ENCODE measurements at regions not wholly inside any gene's neighbourhood (a gene's known extent, or its start where the extent isn't known, plus 50 kb on each side); places are given as distances from the start of the nearest gene placed in this dataset.

DNA sequence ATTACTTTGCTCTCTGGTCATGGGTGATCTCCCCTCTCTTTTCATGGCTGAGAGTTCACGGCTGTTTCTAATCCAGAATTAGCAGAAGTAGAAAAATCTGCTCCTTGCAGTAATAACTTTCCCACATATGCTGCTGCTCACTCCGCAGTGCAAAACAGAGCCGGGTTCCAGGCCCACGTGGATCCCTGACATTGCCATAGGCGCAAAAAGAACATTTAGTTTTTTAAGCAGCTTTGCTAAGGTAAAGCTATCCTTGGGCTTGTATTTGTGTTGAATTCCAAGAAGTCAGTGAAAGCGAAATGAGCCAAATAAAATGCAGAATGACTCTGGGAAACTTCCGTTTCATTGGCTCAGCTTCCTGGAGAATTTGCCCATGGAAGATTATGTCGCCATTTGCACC lies 633.7 kb upstream of the SUCLG2 start:
- WGBS, result 86% methylated on average over 8 of the region's 8 CpGs
- H2BK5ac ChIP-seq (ENCODE audit: low read depth, low read length, poor library complexity, severe bottlenecking), result no peak overlapping the region
- no peak for DNase-seq

DNA sequence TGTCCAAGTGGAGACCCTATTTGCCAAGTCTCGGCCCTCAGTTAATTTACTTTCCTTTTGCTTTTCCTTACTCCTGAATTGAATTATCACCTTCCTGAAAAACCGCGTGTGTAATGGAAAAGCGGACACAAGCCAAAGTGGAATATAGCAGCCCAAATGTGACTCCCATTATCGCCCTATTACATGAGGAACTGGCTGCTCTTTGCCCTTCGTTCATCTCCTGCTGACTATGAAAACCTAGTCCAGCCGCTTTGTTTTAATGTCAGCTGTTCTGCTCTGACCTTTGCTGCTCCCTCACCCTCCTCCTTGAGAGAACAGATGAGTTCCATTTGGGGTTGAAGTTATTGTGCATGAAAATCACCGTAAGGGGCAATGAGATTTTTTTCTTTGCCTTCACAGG lies 632.7 kb upstream of the SUCLG2 start:
- Histone ChIP-seq H4K91ac (ENCODE audit: low read length) (no peak overlapping the region), H2AK5ac (ENCODE audit: low read length, severe bottlenecking) (no peak overlapping the region), H3K27ac (ENCODE audit: low read length, poor library complexity, severe bottlenecking) (no peak overlapping the region), H3K4me1 (ENCODE audit: control insufficient read depth, insufficient read depth, low read depth, low read length) (no peaks in the 10 kb centered on the region), H2BK15ac (ENCODE audit: low read depth, poor library complexity, severe bottlenecking) (no peak overlapping the region), H3K18ac (ENCODE audit: low read depth in 1 of 2, low read length in 2 of 2) (no peak overlapping the region), H3K36me3 (ENCODE audit: control insufficient read depth in 1 of 2, insufficient read depth in 2 of 2, low read depth in 1 of 2, low read length in 2 of 2) (no peaks in the 10 kb centered on the region), H2AFZ (ENCODE audit: low read depth, low read length) (no peak overlapping the region), H3K4me3 (ENCODE audit: insufficient read depth in 1 of 2, low read depth in 1 of 2, low read length in 2 of 2) (no peak overlapping the region), H3K14ac (ENCODE audit: low read length in 2 of 2) (no peak overlapping the region), H3K27me3 (ENCODE audit: control insufficient read depth in 1 of 2, insufficient read depth in 1 of 2, low read length in 2 of 2) (no peaks in the 10 kb centered on the region), H3K79me1 (replicated peaks; ENCODE audit: low read length, poor library complexity, severe bottlenecking) (no peaks in the 10 kb centered on the region), H2BK5ac (ENCODE audit: low read depth, low read length, poor library complexity, severe bottlenecking) (peak overlapping the region; percentile 25), H3K23ac (ENCODE audit: low read length in 2 of 2) (no peak overlapping the region), H3K9me3 (ENCODE audit: control insufficient read depth, low read length) (no peaks in the 10 kb centered on the region), H2BK120ac (ENCODE audit: low read depth, low read length) (no peak overlapping the region), H3K4ac (ENCODE audit: low read depth in 1 of 2, low read length in 2 of 2) (no peak overlapping the region), H2BK12ac (ENCODE audit: low read length in 2 of 2) (no peak overlapping the region), H4K8ac (ENCODE audit: low read length) (no peak overlapping the region), H3K9ac (ENCODE audit: low read length) (no peak overlapping the region), H3K4me2 (ENCODE audit: low read length, poor library complexity, severe bottlenecking) (no peak overlapping the region)
- DNase-seq, result no peak
- 82% methylated on average over 8 of the region's 8 CpGs for WGBS

More for the DNA sequence above, 633.7 kb upstream of the SUCLG2 start:
- Histone ChIP-seq H3K9me3 (ENCODE audit: control insufficient read depth, low read length) (peaks cover 3% of the 10 kb centered on the region), H3K4me2 (ENCODE audit: low read length, poor library complexity, severe bottlenecking) (no peak overlapping the region), H3K14ac (ENCODE audit: low read length in 2 of 2) (no peak overlapping the region), H3K36me3 (ENCODE audit: control insufficient read depth in 1 of 2, insufficient read depth in 2 of 2, low read depth in 1 of 2, low read length in 2 of 2) (no peaks in the 10 kb centered on the region), H3K4ac (ENCODE audit: low read depth in 1 of 2, low read length in 2 of 2) (no peak overlapping the region), H3K27me3 (ENCODE audit: control insufficient read depth in 1 of 2, insufficient read depth in 1 of 2, low read length in 2 of 2) (no peaks in the 10 kb centered on the region), H2AFZ (ENCODE audit: low read depth, low read length) (no peak overlapping the region), H3K18ac (ENCODE audit: low read depth in 1 of 2, low read length in 2 of 2) (no peak overlapping the region), H2BK120ac (ENCODE audit: low read depth, low read length) (no peak overlapping the region), H2AK5ac (ENCODE audit: low read length, severe bottlenecking) (no peak overlapping the region), H4K8ac (ENCODE audit: low read length) (no peak overlapping the region), H3K4me1 (ENCODE audit: control insufficient read depth, insufficient read depth, low read depth, low read length) (no peaks in the 10 kb centered on the region), H2BK12ac (ENCODE audit: low read length in 2 of 2) (no peak overlapping the region), H3K27ac (ENCODE audit: low read length, poor library complexity, severe bottlenecking) (no peak overlapping the region), H4K91ac (ENCODE audit: low read length) (no peak overlapping the region), H3K9ac (ENCODE audit: low read length) (no peak overlapping the region), H3K23ac (ENCODE audit: low read length in 2 of 2) (no peak overlapping the region), H3K4me3 (ENCODE audit: insufficient read depth in 1 of 2, low read depth in 1 of 2, low read length in 2 of 2) (no peak overlapping the region), H2BK15ac (ENCODE audit: low read depth, poor library complexity, severe bottlenecking) (no peak overlapping the region), H3K79me1 (replicated peaks; ENCODE audit: low read length, poor library complexity, severe bottlenecking) (no peaks in the 10 kb centered on the region)

DNA sequence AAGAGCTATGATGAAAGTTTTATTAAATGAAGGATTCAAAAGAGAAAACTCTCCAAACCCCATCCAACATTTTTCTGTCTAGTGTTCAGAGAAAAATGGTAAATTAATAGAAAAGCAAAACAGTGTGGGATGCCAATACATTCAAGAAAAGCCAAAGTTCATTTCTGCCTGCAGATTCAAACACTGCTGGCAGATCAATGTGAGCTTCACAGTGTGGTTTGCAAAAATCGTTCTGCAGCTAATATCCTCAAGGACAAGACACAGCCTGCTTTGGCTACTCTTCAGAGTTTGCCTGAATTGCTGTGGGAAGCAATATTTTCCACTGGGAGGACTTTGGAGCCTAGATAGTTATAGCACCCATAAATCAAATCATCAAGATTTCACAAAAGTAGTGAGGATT lies 619.9 kb upstream of the SUCLG2 start:
- Histone ChIP-seq H3K36me3 (ENCODE audit: control insufficient read depth in 1 of 2, insufficient read depth in 2 of 2, low read depth in 1 of 2, low read length in 2 of 2) (no peaks in the 10 kb centered on the region), H2BK5ac (ENCODE audit: low read depth, low read length, poor library complexity, severe bottlenecking) (no peak overlapping the region), H2AK5ac (ENCODE audit: low read length, severe bottlenecking) (no peak overlapping the region), H3K18ac (ENCODE audit: low read depth in 1 of 2, low read length in 2 of 2) (no peak overlapping the region), H4K8ac (ENCODE audit: low read length) (no peak overlapping the region), H2AFZ (ENCODE audit: low read depth, low read length) (no peak overlapping the region), H3K4ac (ENCODE audit: low read depth in 1 of 2, low read length in 2 of 2) (no peak overlapping the region), H3K4me3 (ENCODE audit: insufficient read depth in 1 of 2, low read depth in 1 of 2, low read length in 2 of 2) (no peak overlapping the region), H3K14ac (ENCODE audit: low read length in 2 of 2) (no peak overlapping the region), H3K9me3 (ENCODE audit: control insufficient read depth, low read length) (no peaks in the 10 kb centered on the region), H3K79me1 (replicated peaks; ENCODE audit: low read length, poor library complexity, severe bottlenecking) (no peaks in the 10 kb centered on the region), H3K27ac (ENCODE audit: low read length, poor library complexity, severe bottlenecking) (no peak overlapping the region), H3K23ac (ENCODE audit: low read length in 2 of 2) (no peak overlapping the region), H2BK12ac (ENCODE audit: low read length in 2 of 2) (no peak overlapping the region), H3K9ac (ENCODE audit: low read length) (no peak overlapping the region), H4K91ac (ENCODE audit: low read length) (no peak overlapping the region), H2BK15ac (ENCODE audit: low read depth, poor library complexity, severe bottlenecking) (no peak overlapping the region), H3K4me1 (ENCODE audit: control insufficient read depth, insufficient read depth, low read depth, low read length) (no peaks in the 10 kb centered on the region), H2BK120ac (ENCODE audit: low read depth, low read length) (no peak overlapping the region), H3K4me2 (ENCODE audit: low read length, poor library complexity, severe bottlenecking) (no peak overlapping the region), H3K27me3 (ENCODE audit: control insufficient read depth in 1 of 2, insufficient read depth in 1 of 2, low read length in 2 of 2) (no peaks in the 10 kb centered on the region)
- 64% methylated on average over 1 of the region's 1 CpG for WGBS
- no peak for DNase-seq

DNA sequence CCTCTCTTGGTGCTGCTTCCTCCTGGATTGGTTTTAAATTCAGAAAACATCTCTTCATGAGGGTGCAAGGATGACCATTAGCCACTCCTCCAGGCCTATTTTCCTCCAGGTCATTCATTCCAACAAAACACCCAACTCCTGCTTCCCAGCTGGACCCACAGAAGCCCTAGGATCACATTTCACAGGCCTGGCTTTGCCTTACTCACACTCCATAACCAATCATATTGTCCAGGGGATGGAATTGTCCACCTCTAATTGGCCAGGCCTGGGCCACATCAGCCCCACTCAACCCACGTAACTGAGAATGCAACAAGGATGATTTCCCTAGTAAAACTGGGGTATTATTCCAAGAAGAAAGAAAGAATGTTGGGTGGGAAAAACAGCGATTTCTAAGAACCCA lies 616.7 kb upstream of the SUCLG2 start:
- Histone ChIP-seq H2AFZ (ENCODE audit: low read depth, low read length) (no peak overlapping the region), H3K23ac (ENCODE audit: low read length in 2 of 2) (no peak overlapping the region), H2AK5ac (ENCODE audit: low read length, severe bottlenecking) (no peak overlapping the region), H3K9me3 (ENCODE audit: control insufficient read depth, low read length) (no peaks in the 10 kb centered on the region), H4K8ac (ENCODE audit: low read length) (no peak overlapping the region), H3K27ac (ENCODE audit: low read length, poor library complexity, severe bottlenecking) (no peak overlapping the region), H2BK12ac (ENCODE audit: low read length in 2 of 2) (no peak overlapping the region), H2BK120ac (ENCODE audit: low read depth, low read length) (no peak overlapping the region), H4K91ac (ENCODE audit: low read length) (no peak overlapping the region), H3K4me3 (ENCODE audit: insufficient read depth in 1 of 2, low read depth in 1 of 2, low read length in 2 of 2) (no peak overlapping the region), H3K4me1 (ENCODE audit: control insufficient read depth, insufficient read depth, low read depth, low read length) (no peaks in the 10 kb centered on the region), H3K9ac (ENCODE audit: low read length) (no peak overlapping the region), H3K36me3 (ENCODE audit: control insufficient read depth in 1 of 2, insufficient read depth in 2 of 2, low read depth in 1 of 2, low read length in 2 of 2) (no peaks in the 10 kb centered on the region), H3K14ac (ENCODE audit: low read length in 2 of 2) (no peak overlapping the region), H3K18ac (ENCODE audit: low read depth in 1 of 2, low read length in 2 of 2) (no peak overlapping the region), H3K79me1 (replicated peaks; ENCODE audit: low read length, poor library complexity, severe bottlenecking) (no peaks in the 10 kb centered on the region), H2BK5ac (ENCODE audit: low read depth, low read length, poor library complexity, severe bottlenecking) (no peak overlapping the region), H3K27me3 (ENCODE audit: control insufficient read depth in 1 of 2, insufficient read depth in 1 of 2, low read length in 2 of 2) (no peaks in the 10 kb centered on the region), H3K4ac (ENCODE audit: low read depth in 1 of 2, low read length in 2 of 2) (no peak overlapping the region), H3K4me2 (ENCODE audit: low read length, poor library complexity, severe bottlenecking) (no peak overlapping the region), H2BK15ac (ENCODE audit: low read depth, poor library complexity, severe bottlenecking) (no peak overlapping the region)
- WGBS, result 66% methylated on average over 2 of the region's 2 CpGs
- no peak for DNase-seq
